IMR-90 (cell line): ENCODE measurements at regions not wholly inside any gene's neighbourhood (a gene's known extent, or its start where the extent isn't known, plus 50 kb on each side); places are given as distances from the start of the nearest gene placed in this dataset.

ENCODE experiments used
- CHD1 ChIP-seq: IDR thresholded peaks from 2 replicates; pipeline ENCODE4 v1.6.1; 2012; ENCODE audit warnings: low read depth, low read length, improper control_type of control experiment
- CTCF ChIP-seq: conservative IDR thresholded peaks from 2 replicates; pipeline ENCODE4 v1.5.1; 2012; ENCODE audit warnings: mild to moderate bottlenecking, low read depth, low read length, improper control_type of control experiment
- ELK1 ChIP-seq: fragments of 150-350 bp; IDR thresholded peaks from 2 replicates; pipeline ENCODE4 v1.6.1; 2016; ENCODE audit warnings: low read depth, mild to moderate bottlenecking, low read length, moderate library complexity, borderline replicate concordance
- FOS ChIP-seq: fragments of 150-350 bp; IDR thresholded peaks from 2 replicates; pipeline ENCODE4 v1.6.1; 2016; ENCODE audit warnings: low read depth, low read length
- MAFK ChIP-seq: IDR thresholded peaks from 2 replicates; pipeline ENCODE4 v1.6.1; 2012; ENCODE audit warnings: low read depth, low read length, improper control_type of control experiment
- POLR2A ChIP-seq: IDR thresholded peaks from 2 replicates; pipeline ENCODE4 v1.6.1; 2012; ENCODE audit warnings: mild to moderate bottlenecking, low read depth, low read length
- RAD21 ChIP-seq: IDR thresholded peaks from 2 replicates; pipeline ENCODE4 v1.6.1; 2012; ENCODE audit warnings: low read length, improper control_type of control experiment
- RCOR1 ChIP-seq: IDR thresholded peaks from 2 replicates; pipeline ENCODE4 v1.6.1; 2012; ENCODE audit warnings: mild to moderate bottlenecking, low read length, improper control_type of control experiment; ENCODE audit not compliant: insufficient replicate concordance
- RFX5 ChIP-seq: IDR thresholded peaks from 2 replicates; pipeline ENCODE4 v1.8.0; 2012; ENCODE audit warnings: low read depth, mild to moderate bottlenecking, low read length, moderate library complexity
- SMC3 ChIP-seq: fragments of 150-350 bp; IDR thresholded peaks from 2 replicates; pipeline ENCODE4 v1.6.1; 2016; ENCODE audit warnings: low read depth, mild to moderate bottlenecking, antibody characterized with exemption, low read length, moderate library complexity
- USF2 ChIP-seq: fragments of 150-350 bp; IDR thresholded peaks from 2 replicates; pipeline ENCODE4 v1.6.1; 2017; ENCODE audit warnings: mild to moderate bottlenecking, antibody characterized with exemption, low read length, low read depth

GRCh38 chr2:8440029-8440778 is 241.7 kb upstream of the ID2 start:
- no peak for TF ChIP-seq CTCF
- TF ChIP-seq MAFK: no peak
- TF ChIP-seq RAD21: no peak
- no peak for TF ChIP-seq POLR2A
- no peak for TF ChIP-seq SMC3
- no peak for TF ChIP-seq USF2
- TF ChIP-seq RCOR1: no peak
- TF ChIP-seq RFX5: no peak
- TF ChIP-seq CHD1: no peak
- TF ChIP-seq ELK1: no peak
- no peak for TF ChIP-seq FOS
